Caco-2 (cell line): ENCODE measurements at regions not wholly inside any gene's neighbourhood (a gene's known extent, or its start where the extent isn't known, plus 50 kb on each side); places are given as distances from the start of the nearest gene placed in this dataset.

Experiments
- BruUV-seq: library from RNA; stranded (reverse); fragments of 400-500 nt; replicated peaks from 2 replicates; lab custom pipeline; 2021; lab: Mats Ljungman, UMichigan
- CTCF ChIA-PET: fragments of 300-600 bp; sonication (Branson Sonifier 250); formaldehyde crosslinking; loops from one replicate; lab custom pipeline; 2022; ENCODE audit warnings: antibody characterized with exemption; lab: Charles Lee
- POLR2A ChIA-PET: fragments of 300-600 bp; sonication (Branson Sonifier 250); formaldehyde crosslinking; loops from one replicate; lab custom pipeline; 2022; ENCODE audit warnings: antibody characterized with exemption; lab: Charles Lee
- DNase-seq, 2 experiments: peaks; one replicate each; pipeline versions ENCODE4 v3.0.0 to v3.0.0-alpha.2; 2020 to 2022
- H3K27me3 ChIP-seq: replicated peaks from 2 replicates; pipeline ENCODE4 v1.6.0; 2011; ENCODE audit warnings: low read length; ENCODE audit not compliant: control insufficient read depth, insufficient read depth
- H3K36me3 ChIP-seq: 2 replicates; pipeline ENCODE4 v1.5.1; 2011; ENCODE audit warnings: low read length; ENCODE audit not compliant: control insufficient read depth, insufficient read depth
- H3K4me1 ChIP-seq: fragments of 250-450 bp; sonication (Bioruptor Pico); 2 replicates; pipeline ENCODE4 v1.5.1; 2020; ENCODE audit warnings: mild to moderate bottlenecking
- H3K4me3 ChIP-seq: 2 replicates; pipeline ENCODE4 v1.5.1; 2011; ENCODE audit warnings: low read depth, mild to moderate bottlenecking, control low read depth, low read length
- H3K9me3 ChIP-seq: fragments of 250-450 bp; sonication (Bioruptor Pico); 2 replicates; pipeline ENCODE4 v1.5.1; 2020; ENCODE audit warnings: mild to moderate bottlenecking, moderate library complexity
- H3K27ac Mint-ChIP-seq: one replicate; pipeline ENCODE4 v1.8.0; 2022; ENCODE audit warnings: mixed read lengths; ENCODE audit not compliant: unreplicated experiment
- H3K27me3 Mint-ChIP-seq: one replicate; pipeline ENCODE4 v1.8.0; 2022; ENCODE audit warnings: mixed read lengths; ENCODE audit not compliant: insufficient read depth, unreplicated experiment
- H3K36me3 Mint-ChIP-seq: one replicate; pipeline ENCODE4 v1.8.0; 2022; ENCODE audit warnings: mild to moderate bottlenecking, mixed read lengths; ENCODE audit not compliant: insufficient read depth, unreplicated experiment
- H3K4me1 Mint-ChIP-seq: one replicate; pipeline ENCODE4 v1.8.0; 2022; ENCODE audit warnings: low read depth, mixed read lengths; ENCODE audit not compliant: unreplicated experiment
- H3K4me3 Mint-ChIP-seq: one replicate; pipeline ENCODE4 v1.8.0; 2022; ENCODE audit warnings: mild to moderate bottlenecking, moderate library complexity, mixed read lengths; ENCODE audit not compliant: unreplicated experiment
- H3K9me3 Mint-ChIP-seq: one replicate; pipeline ENCODE4 v1.8.0; 2022; ENCODE audit warnings: mixed read lengths; ENCODE audit not compliant: unreplicated experiment
- intact Hi-C: fragments of 100-400 bp; cut with micrococcal nuclease; formaldehyde crosslinking; loops from one replicate; pipeline ENCODE4 v1.10.0; 2022; ENCODE audit not compliant: unreplicated experiment
- TF ChIP-seq, protein P1 (sequence below), 2 experiments: fragments of 200-600 bp in 1 of 2; IDR thresholded peaks; 1 replicate in 1 of 2; 2 replicates in 1 of 2; pipeline versions ENCODE4 v1.5.1 to v1.8.0; 2011 to 2022; ENCODE audit warnings: antibody characterized with exemption in 1 of 2, control low read depth in 1 of 2, inconsistent platforms in 1 of 2, low read depth in 1 of 2, low read length in 1 of 2, mild to moderate bottlenecking in 1 of 2, moderate library complexity in 1 of 2; ENCODE audit not compliant: insufficient read depth in 1 of 2, severe bottlenecking in 1 of 2, unreplicated experiment in 1 of 2

GRCh38 chr21:38188037-38188436 lies 68.8 kb upstream of the KCNJ15 start:
- no peak overlapping the region for H3K4me3 ChIP-seq
- H3K4me1 ChIP-seq = no peaks in the 10 kb centered on the region
- no peaks in the 10 kb centered on the region for H3K36me3 Mint-ChIP-seq
- H3K27me3 ChIP-seq = no peaks in the 10 kb centered on the region
- no peak for DNase-seq
- ChIA-PET CTCF (interaction anchor here (1.0 kb wide), 1 partner anchor 135 kb away, joined by 3 read pairs; no protein-coding TSS in a partner anchor), POLR2A (no interaction called here)
- no peak overlapping the region for H3K4me3 Mint-ChIP-seq
- H3K9me3 ChIP-seq = peaks cover 8% of the 10 kb centered on the region; the same call in 1 of the 2 replicates
- H3K36me3 ChIP-seq = no peaks in the 10 kb centered on the region
- intact Hi-C loops = no loop called here
- no peak overlapping the region for H3K27ac Mint-ChIP-seq
- H3K4me1 Mint-ChIP-seq = no peaks in the 10 kb centered on the region
- no TSS peak for BruUV-seq
- H3K9me3 Mint-ChIP-seq = no peaks in the 10 kb centered on the region
- TF ChIP-seq, protein P1, sequence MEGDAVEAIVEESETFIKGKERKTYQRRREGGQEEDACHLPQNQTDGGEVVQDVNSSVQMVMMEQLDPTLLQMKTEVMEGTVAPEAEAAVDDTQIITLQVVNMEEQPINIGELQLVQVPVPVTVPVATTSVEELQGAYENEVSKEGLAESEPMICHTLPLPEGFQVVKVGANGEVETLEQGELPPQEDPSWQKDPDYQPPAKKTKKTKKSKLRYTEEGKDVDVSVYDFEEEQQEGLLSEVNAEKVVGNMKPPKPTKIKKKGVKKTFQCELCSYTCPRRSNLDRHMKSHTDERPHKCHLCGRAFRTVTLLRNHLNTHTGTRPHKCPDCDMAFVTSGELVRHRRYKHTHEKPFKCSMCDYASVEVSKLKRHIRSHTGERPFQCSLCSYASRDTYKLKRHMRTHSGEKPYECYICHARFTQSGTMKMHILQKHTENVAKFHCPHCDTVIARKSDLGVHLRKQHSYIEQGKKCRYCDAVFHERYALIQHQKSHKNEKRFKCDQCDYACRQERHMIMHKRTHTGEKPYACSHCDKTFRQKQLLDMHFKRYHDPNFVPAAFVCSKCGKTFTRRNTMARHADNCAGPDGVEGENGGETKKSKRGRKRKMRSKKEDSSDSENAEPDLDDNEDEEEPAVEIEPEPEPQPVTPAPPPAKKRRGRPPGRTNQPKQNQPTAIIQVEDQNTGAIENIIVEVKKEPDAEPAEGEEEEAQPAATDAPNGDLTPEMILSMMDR (IDR thresholded peaks at IDR 0.05; ENCODE audit: insufficient read depth in 1 of 2, low read depth in 1 of 2, low read length in 1 of 2, severe bottlenecking in 1 of 2, unreplicated experiment in 1 of 2) = no peak
- no peaks in the 10 kb centered on the region for H3K27me3 Mint-ChIP-seq

DNA sequence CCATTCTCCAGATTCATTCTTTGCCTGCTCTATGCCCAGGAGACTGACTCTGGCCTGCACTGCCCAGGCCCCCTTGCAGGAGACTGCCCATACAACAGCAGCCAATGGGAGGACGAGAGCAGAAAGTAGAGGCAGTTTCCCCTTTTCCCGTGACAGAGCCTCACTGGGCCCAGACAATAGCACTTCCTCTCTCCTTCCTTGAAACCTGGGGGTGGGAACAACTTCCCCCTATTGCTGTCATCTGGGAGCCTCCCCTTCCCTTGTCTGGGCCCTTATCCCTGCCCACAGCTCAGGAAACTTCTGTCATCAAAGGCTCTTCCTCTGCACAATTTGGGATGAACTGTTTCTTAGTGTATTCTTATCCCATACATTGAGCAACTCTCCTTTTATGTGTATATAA lies 60.8 kb upstream of the KCNJ15 start:
- BruUV-seq = no TSS peak
- TF ChIP-seq, protein P1 (IDR thresholded peaks at IDR 0.05; ENCODE audit: insufficient read depth in 1 of 2, low read depth in 1 of 2, low read length in 1 of 2, severe bottlenecking in 1 of 2, unreplicated experiment in 1 of 2) = no peak
- no peak overlapping the region for H3K4me3 ChIP-seq
- Mint-ChIP-seq H3K4me3 (no peak overlapping the region), H3K36me3 (no peaks in the 10 kb centered on the region), H3K9me3 (peaks cover 22% of the 10 kb centered on the region), H3K27me3 (no peaks in the 10 kb centered on the region), H3K27ac (no peak overlapping the region), H3K4me1 (no peaks in the 10 kb centered on the region)
- POLR2A ChIA-PET = no interaction called here
- no peaks in the 10 kb centered on the region for H3K4me1 ChIP-seq
- no peak for DNase-seq
- H3K36me3 ChIP-seq = no peaks in the 10 kb centered on the region
- CTCF ChIA-PET = no interaction called here
- intact Hi-C loops = no loop called here
- H3K27me3 ChIP-seq = no peaks in the 10 kb centered on the region
- no peaks in the 10 kb centered on the region; the same call in 1 of the 2 replicates for H3K9me3 ChIP-seq

DNA sequence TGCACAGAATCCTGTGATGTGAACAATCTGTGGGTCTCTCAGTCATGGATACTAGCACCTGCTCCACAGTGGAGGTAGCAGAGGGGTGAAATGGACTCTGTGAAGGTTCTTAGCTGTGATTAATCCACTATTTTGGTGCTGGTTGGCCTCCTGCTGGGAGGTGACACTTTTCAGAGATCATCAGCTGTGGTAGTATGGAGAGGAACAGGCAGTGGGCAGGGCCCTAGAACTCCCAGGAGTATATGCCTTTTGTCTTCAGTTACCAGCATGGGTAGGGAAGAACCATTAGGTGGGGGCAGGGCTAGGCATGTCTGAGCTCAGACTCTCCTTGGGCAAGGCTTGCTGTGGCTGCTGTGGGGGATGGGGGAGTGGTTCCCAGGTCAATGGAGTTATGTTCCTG lies 54.0 kb upstream of the KCNJ15 start:
- no peaks in the 10 kb centered on the region for H3K9me3 ChIP-seq
- POLR2A ChIA-PET = no interaction called here

More for the DNA sequence above, 54.0 kb upstream of the KCNJ15 start:
- no peaks in the 10 kb centered on the region for H3K9me3 Mint-ChIP-seq
- CTCF ChIA-PET = no interaction called here
- DNase-seq = no peak
- H3K4me3 ChIP-seq = no peak overlapping the region
- H3K36me3 Mint-ChIP-seq = no peaks in the 10 kb centered on the region
- TF ChIP-seq, protein P1 (IDR thresholded peaks at IDR 0.05; ENCODE audit: insufficient read depth in 1 of 2, low read depth in 1 of 2, low read length in 1 of 2, severe bottlenecking in 1 of 2, unreplicated experiment in 1 of 2) = no peak
- no peaks in the 10 kb centered on the region for H3K27me3 ChIP-seq
- BruUV-seq = no TSS peak
- no peak overlapping the region for H3K4me3 Mint-ChIP-seq
- H3K27me3 Mint-ChIP-seq = peaks cover 12% of the 10 kb centered on the region
- H3K27ac Mint-ChIP-seq = no peak overlapping the region
- no peaks in the 10 kb centered on the region for H3K36me3 ChIP-seq
- H3K4me1 ChIP-seq = no peaks in the 10 kb centered on the region
- no peaks in the 10 kb centered on the region for H3K4me1 Mint-ChIP-seq
- intact Hi-C loops = no loop called here
